ENCODE measurements at regions not wholly inside any gene's neighbourhood (a gene's known extent, or its start where the extent isn't known, plus 50 kb on each side); places are given as distances from the start of the nearest gene placed in this dataset.
A peak's percentile ranks its signal among the peaks of the same experiment; 100 is the strongest.

DNA sequence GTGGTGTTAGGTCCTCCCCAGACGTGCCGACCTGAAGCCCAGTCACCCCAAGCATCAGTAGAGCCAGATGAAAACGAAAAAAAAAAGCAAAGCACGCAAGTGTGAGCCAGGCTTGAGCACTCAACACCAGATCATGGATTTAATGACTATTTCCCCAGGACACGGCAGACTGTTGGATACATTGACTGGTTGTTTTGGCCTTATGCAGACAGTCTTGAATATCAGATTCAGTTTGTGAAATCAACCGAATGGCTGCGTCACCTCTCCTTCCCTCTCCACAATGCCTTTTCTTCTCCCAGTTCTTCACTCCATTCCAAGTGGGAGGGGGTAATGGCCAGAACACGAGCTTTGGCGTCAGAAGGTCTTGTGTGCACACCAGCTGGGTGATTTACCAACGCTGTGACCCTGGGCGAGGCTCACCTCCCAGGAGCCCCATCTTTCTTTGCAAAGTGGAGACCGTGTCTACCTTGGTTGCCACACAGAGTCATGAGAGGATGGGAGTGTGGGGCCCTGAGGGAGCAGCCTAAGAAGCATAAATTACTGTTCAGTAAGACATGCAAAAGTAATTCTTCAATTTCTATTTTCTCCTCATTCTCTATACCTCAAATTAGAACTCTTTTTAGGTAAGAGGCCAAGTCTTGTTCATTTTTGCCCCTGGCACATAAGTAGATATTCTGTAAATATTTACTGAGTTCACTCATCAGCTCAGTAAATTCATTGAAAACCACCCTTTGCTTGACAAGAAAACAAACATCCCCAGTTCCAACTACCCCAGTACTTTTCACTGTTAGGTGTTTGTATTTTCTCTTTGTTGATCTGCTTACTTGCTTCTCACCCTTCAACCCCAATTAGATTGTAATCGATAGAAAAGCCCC is 181.1 kb upstream of the COPS8 start:
- Mint-ChIP-seq H3K4me3 (no peak overlapping the region), H3K4me1 (peaks cover 54% of the 10 kb centered on the region), H3K9me3 (no peaks in the 10 kb centered on the region), H3K27ac (ENCODE audit: unreplicated experiment) (peak overlapping the region; percentile 58), H3K27me3 (ENCODE audit: low read depth) (no peaks in the 10 kb centered on the region), H3K36me3 (ENCODE audit: low read depth) (no peaks in the 10 kb centered on the region)
- TF ChIP-seq, protein P1, sequence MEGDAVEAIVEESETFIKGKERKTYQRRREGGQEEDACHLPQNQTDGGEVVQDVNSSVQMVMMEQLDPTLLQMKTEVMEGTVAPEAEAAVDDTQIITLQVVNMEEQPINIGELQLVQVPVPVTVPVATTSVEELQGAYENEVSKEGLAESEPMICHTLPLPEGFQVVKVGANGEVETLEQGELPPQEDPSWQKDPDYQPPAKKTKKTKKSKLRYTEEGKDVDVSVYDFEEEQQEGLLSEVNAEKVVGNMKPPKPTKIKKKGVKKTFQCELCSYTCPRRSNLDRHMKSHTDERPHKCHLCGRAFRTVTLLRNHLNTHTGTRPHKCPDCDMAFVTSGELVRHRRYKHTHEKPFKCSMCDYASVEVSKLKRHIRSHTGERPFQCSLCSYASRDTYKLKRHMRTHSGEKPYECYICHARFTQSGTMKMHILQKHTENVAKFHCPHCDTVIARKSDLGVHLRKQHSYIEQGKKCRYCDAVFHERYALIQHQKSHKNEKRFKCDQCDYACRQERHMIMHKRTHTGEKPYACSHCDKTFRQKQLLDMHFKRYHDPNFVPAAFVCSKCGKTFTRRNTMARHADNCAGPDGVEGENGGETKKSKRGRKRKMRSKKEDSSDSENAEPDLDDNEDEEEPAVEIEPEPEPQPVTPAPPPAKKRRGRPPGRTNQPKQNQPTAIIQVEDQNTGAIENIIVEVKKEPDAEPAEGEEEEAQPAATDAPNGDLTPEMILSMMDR (conservative IDR thresholded peaks at IDR 0.05), result no peak
- no peak for DNase-seq (ENCODE audit: low read depth, low spot score)

DNA sequence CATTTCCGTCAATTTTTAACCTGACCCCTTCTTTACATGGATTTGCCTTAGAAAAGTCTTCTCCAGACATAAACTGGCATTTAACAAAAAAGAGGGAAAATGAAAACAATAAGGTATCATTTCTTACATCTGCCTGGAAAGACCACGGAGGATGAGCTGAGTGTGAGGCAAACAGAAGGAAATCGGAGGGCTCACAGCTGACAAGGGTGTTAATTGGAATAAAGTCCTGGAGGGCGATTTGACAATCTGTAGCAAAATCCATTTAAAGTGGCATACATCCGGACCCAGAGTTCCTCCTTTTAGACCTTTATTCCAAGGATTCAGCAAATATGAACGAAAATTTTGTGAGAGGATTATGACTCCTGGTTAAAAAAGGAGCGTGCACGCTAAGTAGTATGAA is 179.7 kb upstream of the COPS8 start:
- TF ChIP-seq, protein P1 (conservative IDR thresholded peaks at IDR 0.05), result no peak
- no peaks in the 10 kb centered on the region for H3K27me3 Mint-ChIP-seq (ENCODE audit: low read depth)

DNA sequence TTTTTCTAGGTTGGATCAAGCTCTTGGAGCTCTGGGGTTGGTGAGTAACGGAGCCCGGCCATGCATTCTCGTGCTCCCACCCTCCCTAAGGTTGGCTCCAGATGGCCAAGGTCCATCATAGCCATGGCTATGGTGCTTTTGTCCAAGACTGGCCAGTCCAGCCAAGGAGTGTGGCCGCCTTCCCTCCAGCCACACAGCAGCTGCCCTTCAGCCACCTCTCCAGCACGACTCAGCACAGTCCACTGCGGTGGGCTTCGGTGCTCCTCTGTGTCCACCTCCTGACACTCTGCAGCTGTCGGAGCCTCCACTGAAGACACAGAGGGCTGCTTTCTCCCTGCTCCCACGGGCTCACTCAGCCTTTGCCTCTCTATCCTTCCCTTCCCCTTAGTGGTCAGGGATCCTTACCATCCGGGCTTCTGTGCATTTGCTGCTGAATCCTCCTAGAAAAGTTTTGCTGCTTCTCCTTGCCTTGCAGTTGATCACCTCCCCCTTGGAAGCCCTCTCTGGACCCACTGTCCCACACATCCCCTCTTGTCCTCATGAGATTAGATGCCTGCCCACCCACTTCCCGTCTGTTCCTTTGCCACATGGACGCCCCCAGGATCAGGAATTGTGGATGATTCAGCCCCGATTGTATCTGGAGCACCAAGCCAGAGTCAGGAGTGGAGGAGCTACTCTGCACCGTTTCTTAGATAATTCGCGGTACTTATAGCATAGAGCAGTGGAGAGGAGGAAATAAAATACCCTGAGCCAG is 177.1 kb upstream of the COPS8 start:
- DNase-seq (ENCODE audit: low read depth, low spot score), result no peak
- TF ChIP-seq, protein P1 (conservative IDR thresholded peaks at IDR 0.05), result no peak
- H3K36me3 Mint-ChIP-seq (ENCODE audit: low read depth), result no peaks in the 10 kb centered on the region
- H3K4me3 Mint-ChIP-seq, result no peak overlapping the region
- H3K27me3 Mint-ChIP-seq (ENCODE audit: low read depth), result no peaks in the 10 kb centered on the region
- no peak overlapping the region for H3K27ac Mint-ChIP-seq (ENCODE audit: unreplicated experiment)
- H3K9me3 Mint-ChIP-seq, result no peaks in the 10 kb centered on the region
- H3K4me1 Mint-ChIP-seq, result peaks cover 54% of the 10 kb centered on the region

More for the DNA sequence above, 179.7 kb upstream of the COPS8 start:
- Mint-ChIP-seq H3K4me1 (peaks cover 48% of the 10 kb centered on the region), H3K4me3 (no peak overlapping the region), H3K27ac (ENCODE audit: unreplicated experiment) (no peak overlapping the region), H3K9me3 (no peaks in the 10 kb centered on the region), H3K36me3 (ENCODE audit: low read depth) (no peaks in the 10 kb centered on the region)
- no peak for DNase-seq (ENCODE audit: low read depth, low spot score)

DNA sequence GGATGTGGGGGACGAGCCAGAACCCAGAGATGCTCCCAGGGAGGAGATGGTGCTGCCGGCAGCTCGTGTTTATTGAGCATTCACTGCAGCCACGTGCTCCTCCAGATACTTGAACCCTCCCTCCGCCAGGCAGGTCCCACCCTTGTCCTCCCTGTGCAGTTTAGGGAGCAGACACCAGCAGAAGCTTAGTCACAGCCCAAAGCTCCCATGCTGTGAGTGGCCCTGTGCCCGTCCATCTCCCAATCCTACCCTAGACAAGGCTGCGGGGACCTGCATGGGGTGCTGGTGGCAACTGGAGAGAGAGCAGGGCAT is 176.5 kb upstream of the COPS8 start:
- TF ChIP-seq, protein P1 (conservative IDR thresholded peaks at IDR 0.05), result no peak
- Mint-ChIP-seq H3K4me1 (peaks cover 48% of the 10 kb centered on the region), H3K9me3 (no peaks in the 10 kb centered on the region), H3K36me3 (ENCODE audit: low read depth) (no peaks in the 10 kb centered on the region), H3K27me3 (ENCODE audit: low read depth) (no peaks in the 10 kb centered on the region), H3K27ac (ENCODE audit: unreplicated experiment) (peak overlapping the region; percentile 46), H3K4me3 (no peak overlapping the region)
- no peak for DNase-seq (ENCODE audit: low read depth, low spot score)

DNA sequence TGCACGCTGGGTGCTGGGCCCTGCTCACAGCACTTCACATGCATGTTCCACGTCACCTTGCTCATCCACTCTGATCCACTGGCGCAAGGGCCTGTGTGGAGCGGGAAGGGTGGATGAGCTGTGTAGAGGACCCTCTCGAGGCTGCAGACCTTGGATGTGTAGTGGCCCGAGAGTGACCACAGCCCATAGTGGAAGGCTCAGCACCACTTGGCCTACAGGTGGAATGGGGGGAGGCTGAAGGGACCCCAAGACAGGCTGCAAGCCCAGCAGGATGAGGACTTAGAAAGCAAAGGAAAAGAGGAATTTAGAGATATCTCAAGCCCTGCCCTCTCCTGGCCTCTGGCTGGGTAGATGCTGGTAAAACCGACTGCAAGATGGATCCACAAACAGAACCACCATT is 175.9 kb upstream of the COPS8 start:
- no peaks in the 10 kb centered on the region for H3K27me3 Mint-ChIP-seq (ENCODE audit: low read depth)
- no peak overlapping the region for H3K27ac Mint-ChIP-seq (ENCODE audit: unreplicated experiment)
- no peak overlapping the region for H3K4me3 Mint-ChIP-seq
- no peak for DNase-seq (ENCODE audit: low read depth, low spot score)
- no peaks in the 10 kb centered on the region for H3K9me3 Mint-ChIP-seq
- TF ChIP-seq, protein P1 (conservative IDR thresholded peaks at IDR 0.05), result no peak
- no peaks in the 10 kb centered on the region for H3K36me3 Mint-ChIP-seq (ENCODE audit: low read depth)
- H3K4me1 Mint-ChIP-seq, result peaks cover 48% of the 10 kb centered on the region

Measured in neural crest cell (in vitro differentiated cells).